ENCODE measurements at regions not wholly inside any gene's neighbourhood (a gene's known extent, or its start where the extent isn't known, plus 50 kb on each side); places are given as distances from the start of the nearest gene placed in this dataset.

DNA sequence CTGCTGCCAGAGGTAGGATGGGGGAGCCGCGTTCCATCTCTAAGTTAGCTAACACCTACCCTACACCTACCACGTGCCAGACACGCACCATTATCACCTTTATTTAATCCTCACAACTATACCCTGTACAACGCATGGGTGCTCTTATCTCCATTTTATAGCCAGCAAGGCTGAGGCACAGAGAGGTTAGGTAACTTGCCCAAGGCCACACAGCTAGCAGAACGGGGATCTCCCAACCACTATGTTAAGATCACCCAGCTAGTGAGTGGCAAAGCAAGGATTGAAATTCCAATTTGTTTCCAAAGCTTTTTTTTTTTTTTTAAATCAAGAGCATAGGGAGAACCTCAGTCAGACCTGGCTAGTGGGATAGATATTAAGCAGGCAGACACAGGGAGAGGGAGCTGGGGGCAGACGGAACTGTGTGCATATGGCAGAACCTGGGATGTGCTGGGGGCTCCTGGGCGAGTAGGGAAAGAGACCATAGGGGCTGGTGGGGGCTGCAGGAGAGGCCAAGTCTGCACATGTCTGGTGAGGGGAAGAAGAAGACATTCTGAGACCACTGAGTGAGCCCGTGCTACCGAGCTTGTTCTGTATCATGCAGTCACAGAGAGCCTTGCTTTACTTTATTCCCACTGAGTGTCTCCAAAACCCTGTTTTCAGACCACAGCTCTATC, 196.3 kb upstream of the TPM1 start:
- no peaks in the 10 kb centered on the region for H3K36me3 Mint-ChIP-seq
- no peak overlapping the region for H3K27ac Mint-ChIP-seq
- DNase-seq (ENCODE audit: low spot score in 2 of 2) (no peak), ATAC-seq (no peak)
- no peaks in the 10 kb centered on the region for H3K9me3 Mint-ChIP-seq

DNA sequence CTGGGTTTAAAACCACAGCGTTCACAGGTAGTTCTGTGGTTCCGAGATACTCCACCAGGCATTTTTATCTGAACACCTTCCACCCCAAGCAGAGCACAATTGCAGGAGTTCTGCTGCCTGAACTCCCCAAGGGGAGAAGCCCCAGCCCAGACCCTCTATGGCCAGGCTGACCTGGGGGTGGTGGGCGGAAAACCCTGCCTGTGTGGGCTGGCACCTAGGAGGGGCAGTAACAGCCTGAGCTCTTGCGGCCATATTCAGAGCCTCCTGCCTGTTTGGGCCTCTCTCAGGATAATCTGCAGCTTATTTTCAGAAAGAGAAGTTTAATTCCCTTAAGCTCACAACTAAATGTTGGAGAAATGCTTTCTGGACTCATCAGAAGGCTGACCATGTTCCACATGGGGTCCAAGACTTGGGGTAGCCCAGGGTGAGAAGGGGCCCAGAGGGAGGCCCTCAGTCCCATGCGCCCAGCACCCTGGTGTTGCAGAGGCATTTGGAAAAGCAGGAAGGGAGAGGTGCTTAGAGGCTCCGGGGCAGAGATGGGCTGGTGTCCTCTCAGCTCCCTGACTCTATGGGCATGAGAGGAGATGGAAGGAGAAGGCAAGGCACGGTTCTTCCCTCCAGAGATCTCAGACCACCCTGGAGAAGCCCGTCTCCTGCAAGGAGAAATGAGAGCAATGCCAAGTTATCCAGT, 195.6 kb upstream of the TPM1 start:
- ATAC-seq (no peak), DNase-seq (ENCODE audit: low spot score in 2 of 2) (no peak)
- H3K9me3 Mint-ChIP-seq, result no peaks in the 10 kb centered on the region
- no peak overlapping the region for H3K27ac Mint-ChIP-seq
- H3K36me3 Mint-ChIP-seq, result no peaks in the 10 kb centered on the region

DNA sequence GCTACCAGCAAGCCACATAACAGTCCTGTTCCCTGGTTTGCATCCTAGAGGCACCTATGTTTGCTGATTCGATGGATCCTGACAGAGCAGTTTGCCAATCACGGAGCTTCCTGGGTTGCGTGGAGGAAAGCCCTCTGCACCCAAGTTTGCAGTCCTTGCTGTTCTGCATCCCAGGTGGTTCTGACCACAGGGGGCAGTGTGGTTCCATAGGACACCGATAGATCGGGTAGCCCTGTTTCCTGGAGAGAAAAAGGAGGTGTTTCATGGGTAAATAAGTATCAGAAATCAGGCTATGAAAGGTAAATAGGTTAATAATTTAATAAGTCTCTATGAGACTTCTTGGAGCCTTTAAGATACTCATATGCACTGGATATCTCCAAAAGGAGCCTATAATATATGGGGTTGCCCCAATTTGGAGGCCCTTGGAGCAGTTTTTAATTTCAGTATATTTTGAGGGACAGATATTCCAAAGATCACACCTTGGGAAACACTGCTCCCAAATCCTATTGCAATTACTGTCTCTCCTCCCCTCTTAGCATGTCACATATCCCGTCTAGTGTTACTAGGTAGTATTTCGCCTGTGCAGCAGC, 194.6 kb upstream of the TPM1 start:
- no peaks in the 10 kb centered on the region for H3K36me3 Mint-ChIP-seq
- DNase-seq (ENCODE audit: low spot score in 2 of 2), result peak in 1 of 2 donors; percentile 66
- H3K9me3 Mint-ChIP-seq, result no peaks in the 10 kb centered on the region
- no peak overlapping the region for H3K27ac Mint-ChIP-seq
- ATAC-seq, result peak in 1 of 2 donors; percentile 43

DNA sequence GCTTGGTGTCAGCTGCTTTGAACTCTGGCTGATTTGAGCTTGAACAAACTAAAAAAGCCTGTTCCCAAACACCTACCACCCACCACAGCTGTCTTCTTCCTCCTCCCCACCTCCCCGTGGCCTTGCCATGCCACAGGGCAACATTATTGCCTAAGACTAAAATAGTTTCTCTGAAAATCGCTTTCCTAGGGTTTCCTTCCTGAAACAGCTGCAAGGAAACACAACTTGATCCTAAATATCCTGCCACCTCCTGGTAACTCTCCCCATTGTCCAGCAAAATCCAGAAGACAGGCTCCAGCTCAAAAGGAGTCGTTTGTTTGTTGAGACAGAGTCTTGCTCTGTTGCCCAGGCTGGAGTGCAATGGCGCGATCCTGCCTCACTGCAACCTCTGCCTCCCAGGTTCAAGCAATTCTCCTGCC, 193.9 kb upstream of the TPM1 start:
- no peaks in the 10 kb centered on the region for H3K36me3 Mint-ChIP-seq
- no peaks in the 10 kb centered on the region for H3K9me3 Mint-ChIP-seq
- DNase-seq (ENCODE audit: low spot score in 2 of 2) (no peak), ATAC-seq (no peak)
- H3K27ac Mint-ChIP-seq, result no peak overlapping the region

DNA sequence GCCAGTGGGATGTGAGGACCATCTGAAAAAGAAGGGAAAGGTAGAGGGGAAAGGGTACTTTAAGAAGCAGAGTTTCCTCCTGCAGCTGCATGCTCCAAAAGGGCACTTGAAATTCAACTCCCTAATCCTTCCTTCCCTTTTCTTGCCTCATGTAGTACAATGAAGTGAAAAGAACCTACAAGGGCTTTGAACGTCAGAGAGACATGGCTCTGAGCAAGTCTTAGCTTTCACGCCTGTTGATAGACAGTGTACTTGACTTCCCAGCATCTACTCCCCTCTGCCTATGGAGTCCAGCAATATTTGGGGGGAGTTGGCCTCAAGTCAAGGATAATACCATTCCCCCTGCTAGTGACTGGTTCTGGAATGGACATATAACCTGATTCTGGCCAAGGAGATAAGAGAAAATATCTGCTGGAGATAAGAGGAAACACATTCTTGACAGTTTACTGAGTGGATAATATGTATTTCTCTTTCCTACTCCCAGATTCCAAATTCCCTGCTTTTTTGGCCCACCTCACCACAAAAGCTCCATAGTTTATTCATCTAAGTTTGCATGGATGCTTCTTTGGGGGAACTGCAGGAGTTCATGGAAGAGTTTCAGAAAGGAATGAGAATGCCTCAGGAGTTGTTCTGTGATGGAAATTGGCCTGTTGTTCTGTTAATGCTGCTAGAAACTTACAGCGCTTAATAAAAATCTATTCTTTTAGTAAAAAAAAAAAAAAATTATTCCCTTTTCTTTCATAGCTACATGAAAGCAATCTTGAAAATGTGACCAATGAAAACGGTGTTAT, 193.0 kb upstream of the TPM1 start:
- no peaks in the 10 kb centered on the region for H3K9me3 Mint-ChIP-seq
- no peak overlapping the region for H3K27ac Mint-ChIP-seq
- DNase-seq (ENCODE audit: low spot score in 2 of 2) (no peak), ATAC-seq (no peak)
- H3K36me3 Mint-ChIP-seq, result no peaks in the 10 kb centered on the region

DNA sequence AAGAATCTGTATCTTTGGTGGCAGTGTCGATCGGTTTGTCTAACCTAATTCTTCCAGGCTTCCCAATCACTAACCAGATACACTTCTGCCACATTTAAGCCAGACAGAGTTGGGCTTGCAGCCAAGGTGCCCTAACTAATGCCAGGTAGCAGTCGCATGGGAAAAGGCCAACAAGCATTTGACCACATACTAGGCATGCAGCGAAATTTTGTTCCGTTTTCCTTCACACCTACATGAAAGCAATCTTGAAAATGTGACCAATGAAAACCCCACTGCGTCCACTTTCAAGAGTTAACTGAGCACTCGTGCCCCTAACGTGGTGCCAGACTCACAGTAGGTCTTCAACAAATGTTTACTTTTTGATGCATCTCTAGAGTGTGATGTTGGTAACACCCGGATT, 192.2 kb upstream of the TPM1 start:
- Mint-ChIP-seq H3K9me3 (no peaks in the 10 kb centered on the region), H3K36me3 (no peaks in the 10 kb centered on the region), H3K27ac (no peak overlapping the region)
- no peak for DNase-seq (ENCODE audit: low spot score in 2 of 2)
- ATAC-seq, result no peak

DNA sequence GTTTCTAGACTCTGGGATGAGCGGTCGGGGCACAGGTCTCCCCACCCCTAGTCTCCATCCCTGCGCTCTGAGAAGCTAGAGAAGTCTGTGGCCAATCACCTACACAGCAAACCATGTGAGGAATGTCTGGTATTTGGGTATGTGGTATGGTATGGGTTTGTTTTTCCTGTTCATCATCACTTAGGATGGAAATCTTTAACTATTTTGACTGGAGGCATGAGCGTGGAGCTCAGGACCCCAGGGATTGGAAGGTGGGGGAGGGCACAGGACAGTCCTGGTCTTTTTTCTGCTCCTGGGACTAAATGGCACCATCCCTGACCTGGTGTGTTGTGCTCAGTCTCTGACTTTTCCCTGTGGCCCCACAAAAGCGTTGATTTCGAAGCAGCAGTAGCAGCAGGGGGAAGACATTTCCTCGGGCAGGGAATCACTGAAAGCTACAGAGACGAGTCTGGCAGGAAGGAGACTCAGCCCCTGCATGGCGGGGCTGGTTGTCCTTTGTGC, 191.7 kb upstream of the TPM1 start:
- no peaks in the 10 kb centered on the region for H3K36me3 Mint-ChIP-seq
- ATAC-seq, result no peak

DNA sequence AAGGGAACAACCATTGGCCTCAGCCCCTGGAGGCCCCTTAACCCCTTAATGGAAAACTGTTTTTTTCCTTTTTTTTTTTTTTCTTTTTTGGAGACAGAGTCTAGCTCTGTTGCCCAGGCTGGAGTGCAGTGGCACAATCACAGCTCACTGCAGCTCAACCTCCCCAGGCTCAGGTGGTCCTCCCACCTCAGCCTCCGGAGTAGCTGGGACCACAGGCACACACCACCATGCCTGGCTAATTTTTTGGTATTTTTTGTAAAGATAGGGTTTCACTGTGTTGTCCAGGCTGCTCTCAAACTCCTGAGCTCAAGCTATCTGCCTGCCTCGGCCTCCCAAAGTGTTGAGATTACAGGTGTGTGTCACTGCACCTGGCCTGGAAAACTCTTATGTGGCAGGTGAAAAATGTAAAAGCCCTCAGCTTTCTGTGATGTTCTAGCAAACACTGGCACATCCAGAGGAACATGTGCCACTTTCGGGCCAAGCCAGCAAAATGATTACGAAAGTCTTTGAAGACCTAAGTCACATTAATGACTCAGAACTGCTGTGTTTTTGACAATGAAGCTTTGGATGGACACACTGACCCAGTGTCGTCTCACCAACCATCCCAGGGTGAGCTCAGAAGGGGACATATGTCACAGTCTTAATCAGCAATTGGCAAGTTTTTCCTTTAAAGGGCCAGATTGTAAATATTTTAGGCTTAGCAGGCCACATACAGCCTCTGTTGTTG, 189.3 kb upstream of the TPM1 start:
- DNase-seq (ENCODE audit: low spot score in 2 of 2) (no peak), ATAC-seq (no peak)
- Mint-ChIP-seq H3K27ac (no peak overlapping the region), H3K9me3 (no peaks in the 10 kb centered on the region), H3K36me3 (no peaks in the 10 kb centered on the region)

More for the DNA sequence above, 191.7 kb upstream of the TPM1 start:
- no peak for DNase-seq (ENCODE audit: low spot score in 2 of 2)
- H3K9me3 Mint-ChIP-seq, result no peaks in the 10 kb centered on the region
- H3K27ac Mint-ChIP-seq, result no peak overlapping the region

DNA sequence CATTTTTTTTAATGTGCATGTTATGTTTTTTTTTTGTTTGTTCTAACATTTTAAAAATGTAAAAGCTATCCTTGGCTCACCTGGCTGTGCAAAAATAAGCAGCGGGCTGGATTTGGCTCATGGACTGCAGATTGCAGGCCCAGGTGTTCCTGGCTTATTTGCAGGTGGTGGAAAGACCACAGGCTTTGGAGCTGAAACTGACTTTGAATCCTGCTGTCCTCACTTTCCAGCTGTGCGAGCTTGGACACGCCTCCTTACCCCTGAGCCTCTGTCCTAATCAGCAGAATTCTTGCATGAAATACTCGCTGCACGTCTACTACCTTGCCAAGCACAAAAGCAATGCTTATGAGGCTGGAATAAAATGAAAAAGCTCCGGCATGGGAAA, 188.7 kb upstream of the TPM1 start:
- no peaks in the 10 kb centered on the region for H3K36me3 Mint-ChIP-seq
- no peak overlapping the region for H3K27ac Mint-ChIP-seq
- H3K9me3 Mint-ChIP-seq, result no peaks in the 10 kb centered on the region
- DNase-seq (ENCODE audit: low spot score in 2 of 2) (no peak), ATAC-seq (no peak)

DNA sequence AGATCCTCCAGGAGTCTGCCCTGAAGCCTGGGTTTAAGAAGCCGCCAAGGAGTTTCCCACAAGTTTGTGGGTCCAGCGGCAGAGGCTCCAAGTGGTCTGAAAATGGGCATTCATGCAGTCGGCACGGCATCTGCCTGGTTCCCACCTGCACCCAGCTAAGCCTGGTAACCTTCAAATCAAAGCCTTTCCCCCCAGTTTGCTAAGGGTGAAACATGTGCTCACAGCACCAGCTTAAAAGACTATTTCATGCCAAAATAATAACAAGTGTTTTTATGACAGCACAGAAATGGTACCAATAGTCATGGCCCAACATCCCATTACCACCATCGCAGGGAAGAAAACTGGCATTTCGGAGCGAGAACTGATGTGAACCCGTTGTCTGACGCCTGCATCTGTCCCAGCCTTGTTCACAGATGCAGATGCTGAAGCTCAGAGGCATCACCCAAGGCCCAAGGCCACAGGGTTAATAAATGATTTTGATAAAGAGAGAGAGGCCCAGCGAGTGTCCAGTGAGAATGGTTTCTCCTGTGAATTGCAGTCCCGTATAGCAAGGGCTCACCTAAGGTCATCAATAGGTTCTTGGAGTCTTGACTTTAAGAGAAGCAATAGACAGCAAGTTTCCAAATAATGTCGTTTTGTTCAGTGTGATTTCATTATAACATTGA, 188.0 kb upstream of the TPM1 start:
- ATAC-seq (no peak), DNase-seq (ENCODE audit: low spot score in 2 of 2) (no peak)
- Mint-ChIP-seq H3K9me3 (no peaks in the 10 kb centered on the region), H3K36me3 (no peaks in the 10 kb centered on the region), H3K27ac (no peak overlapping the region)

DNA sequence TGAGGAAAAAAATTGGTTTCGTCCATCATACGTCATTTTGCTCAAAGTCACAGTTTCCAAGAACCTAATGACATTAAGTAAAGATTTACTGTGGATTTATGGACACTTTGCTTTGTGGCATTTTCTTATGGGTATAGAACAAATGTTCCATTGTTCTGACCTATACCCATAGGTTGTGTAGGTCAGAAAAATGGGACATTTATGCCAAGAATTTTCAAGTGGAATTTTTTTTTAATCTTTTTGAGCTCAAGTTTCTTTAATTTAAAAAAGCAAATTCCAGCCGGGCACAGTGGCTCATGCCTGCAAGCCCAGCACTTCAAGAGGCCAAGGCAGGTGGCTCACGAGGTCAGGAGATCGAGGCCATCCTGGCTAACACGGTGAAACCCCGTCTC, 187.5 kb upstream of the TPM1 start:
- no peak for ATAC-seq
- no peaks in the 10 kb centered on the region for H3K36me3 Mint-ChIP-seq
- no peak for DNase-seq (ENCODE audit: low spot score in 2 of 2)
- H3K27ac Mint-ChIP-seq, result no peak overlapping the region
- H3K9me3 Mint-ChIP-seq, result no peaks in the 10 kb centered on the region

DNA sequence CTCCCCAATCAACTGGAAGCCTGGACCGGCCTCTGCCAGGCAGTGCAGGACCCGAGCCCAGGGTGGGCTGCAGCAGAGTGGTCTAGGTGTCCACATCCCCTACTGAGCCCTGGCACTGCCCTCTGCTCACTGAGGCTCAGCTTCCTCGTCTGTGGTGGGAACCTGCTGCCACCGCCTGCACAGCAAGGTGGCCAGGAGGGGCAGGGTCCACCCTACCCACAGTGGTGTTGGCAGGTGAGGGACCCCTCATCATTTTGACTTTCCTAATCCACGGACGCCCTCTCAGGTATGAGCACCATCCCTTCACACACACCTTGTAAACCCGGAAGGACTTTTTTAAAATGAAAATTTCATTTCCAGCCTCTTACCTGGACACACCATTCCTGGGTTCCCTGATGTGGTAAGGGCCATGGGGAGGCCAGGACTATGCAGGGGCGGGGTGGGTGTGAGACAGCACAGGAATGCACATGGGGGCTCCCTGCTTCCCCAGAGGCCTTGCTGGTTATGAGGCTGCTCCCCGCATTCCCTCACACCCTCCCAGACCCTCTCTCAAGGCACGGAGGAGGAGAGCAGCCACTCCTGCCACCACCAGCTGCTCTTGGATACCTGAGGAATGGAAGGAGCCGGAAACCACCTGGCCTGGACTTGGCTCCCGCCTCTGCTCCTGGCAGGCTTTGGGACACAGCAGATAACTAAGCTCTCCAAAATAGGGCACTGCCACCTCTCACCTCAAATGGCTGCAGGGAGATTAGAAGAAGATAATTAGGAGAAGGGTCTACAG, 185.9 kb upstream of the TPM1 start:
- Mint-ChIP-seq H3K27ac (no peak overlapping the region), H3K36me3 (no peaks in the 10 kb centered on the region), H3K9me3 (no peaks in the 10 kb centered on the region)
- ATAC-seq, result no peak
- no peak for DNase-seq (ENCODE audit: low spot score in 2 of 2)

DNA sequence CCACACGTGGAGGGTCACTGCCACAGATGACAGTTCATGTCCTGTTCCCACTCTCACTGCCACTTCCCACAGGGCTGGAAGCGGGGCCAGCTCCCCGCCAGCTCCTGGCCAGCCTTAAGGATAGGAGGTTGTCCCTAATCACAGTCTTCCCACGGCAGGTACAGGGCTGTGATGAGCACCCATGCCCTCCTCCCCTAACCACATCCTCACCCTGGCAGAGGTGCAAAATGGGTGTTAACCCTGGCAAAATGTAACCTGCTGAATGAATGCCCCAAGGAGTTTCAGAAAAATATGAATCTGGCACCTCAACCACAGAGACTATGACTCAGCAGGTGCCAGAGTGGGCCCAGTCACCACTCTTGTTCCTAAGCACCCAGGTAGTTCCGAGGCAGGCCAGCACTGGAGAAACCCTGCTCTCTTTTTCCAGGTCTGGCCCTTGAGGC, 185.1 kb upstream of the TPM1 start:
- Mint-ChIP-seq H3K9me3 (no peaks in the 10 kb centered on the region), H3K36me3 (no peaks in the 10 kb centered on the region), H3K27ac (no peak overlapping the region)
- no peak for DNase-seq (ENCODE audit: low spot score in 2 of 2)
- peak; percentile 72 to 75 for ATAC-seq

DNA sequence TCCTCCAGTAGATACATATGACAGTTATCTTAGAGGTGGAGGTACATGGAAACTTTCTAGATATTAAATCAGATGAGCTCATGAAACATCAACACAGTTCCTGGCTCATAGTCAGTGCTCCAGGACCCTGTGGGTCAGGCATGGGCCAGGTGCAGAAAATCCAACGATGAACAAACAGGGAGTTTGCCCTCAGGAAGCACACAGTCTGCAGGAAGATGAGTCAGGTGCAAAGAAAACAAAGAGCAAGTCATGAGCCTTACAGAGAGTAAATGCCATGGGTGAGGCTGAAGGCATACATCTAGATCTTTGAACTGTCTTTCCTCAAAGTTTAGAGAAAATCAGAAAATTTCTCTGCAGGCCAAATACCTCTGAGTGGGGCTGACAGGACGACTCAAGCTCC, 184.2 kb upstream of the TPM1 start:
- DNase-seq (ENCODE audit: low spot score in 2 of 2), result no peak
- Mint-ChIP-seq H3K36me3 (no peaks in the 10 kb centered on the region), H3K27ac (no peak overlapping the region), H3K9me3 (no peaks in the 10 kb centered on the region)
- ATAC-seq, result no peak

DNA sequence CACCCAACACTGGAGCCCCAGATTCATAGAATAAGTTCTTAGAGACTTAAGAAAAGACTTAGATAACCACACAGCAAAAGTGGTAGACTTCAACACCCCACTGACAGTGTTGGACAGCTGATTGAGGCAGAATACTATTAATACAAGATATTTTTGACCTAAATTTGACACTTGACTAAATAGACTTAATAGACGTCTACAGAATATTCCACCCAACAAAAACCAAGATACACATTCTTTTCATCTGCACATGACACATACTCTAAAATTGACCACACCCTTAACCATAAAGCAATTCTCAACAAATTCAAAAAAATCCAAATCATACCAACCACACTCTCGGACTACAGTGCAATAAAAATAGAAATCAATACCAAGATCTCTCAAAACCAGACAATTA, 179.8 kb upstream of the TPM1 start:
- ATAC-seq (no peak), DNase-seq (ENCODE audit: low spot score in 2 of 2) (no peak)
- no peaks in the 10 kb centered on the region for H3K9me3 Mint-ChIP-seq
- H3K36me3 Mint-ChIP-seq, result no peaks in the 10 kb centered on the region
- H3K27ac Mint-ChIP-seq, result no peak overlapping the region
